ENCODE measurements at regions not wholly inside any gene's neighbourhood (a gene's known extent, or its start where the extent isn't known, plus 50 kb on each side); places are given as distances from the start of the nearest gene placed in this dataset.
A peak's percentile ranks its signal among the peaks of the same experiment; 100 is the strongest.

DNA sequence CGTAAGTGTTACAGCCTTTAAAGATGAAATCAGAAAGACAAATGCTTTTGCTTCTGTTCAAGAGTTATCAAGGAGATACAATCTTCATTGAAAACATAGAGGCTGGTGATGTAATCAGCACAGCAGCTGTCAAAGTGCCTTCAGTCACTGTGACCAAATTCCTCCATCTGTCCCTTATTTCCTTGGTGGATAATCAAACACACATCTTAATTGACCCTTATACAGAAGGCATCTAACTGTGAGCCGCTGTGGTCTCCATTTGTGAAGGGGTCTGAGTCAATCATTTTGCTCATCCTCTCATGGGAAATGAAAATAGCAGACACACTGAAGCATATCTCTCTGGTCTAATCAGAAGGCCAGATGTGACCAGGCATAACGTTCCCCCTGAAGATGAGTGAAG, 130.1 kb upstream of the TLR4 start:
- H3K27ac ChIP-seq (ENCODE audit: low read depth in 2 of 2, low read length in 1 of 2), result no peak overlapping the region; a peak in 1 of 4 replicates
- H3K9me3 ChIP-seq, result no peaks in the 10 kb centered on the region
- no peak overlapping the region for H2AFZ ChIP-seq (ENCODE audit: low read depth)
- H3K27me3 ChIP-seq (ENCODE audit: insufficient read depth), result no peaks in the 10 kb centered on the region
- no peak overlapping the region for H3K4me3 ChIP-seq (ENCODE audit: low read depth in 2 of 2, low read length in 1 of 2)
- peak; percentile 47 for DNase-seq
- H4K20me1 ChIP-seq (ENCODE audit: insufficient read depth), result no peaks in the 10 kb centered on the region
- H3K4me1 ChIP-seq (ENCODE audit: control insufficient read depth in 1 of 2, insufficient read depth in 2 of 2, low read depth in 1 of 2, low read length in 1 of 2), result no peaks in the 10 kb centered on the region; a peak in 1 of 4 replicates
- 8% methylated on average over 3 of the region's 3 CpGs for WGBS (ENCODE audit: low lambda C conversion rate)
- TF ChIP-seq FOXM1 (IDR thresholded peaks at IDR 0.05; ENCODE audit: low read depth) (no peak), RCOR1 (IDR thresholded peaks at IDR 0.05; ENCODE audit: low read length) (peak; percentile 80; the same call in 1 of the 2 replicates), GATA2 (CRISPR knock-in tag; IDR thresholded peaks at IDR 0.05) (peak; percentile 60), EP300 (IDR thresholded peaks at IDR 0.05; ENCODE audit: borderline replicate concordance in 1 of 2, low read depth in 1 of 2, low read length in 1 of 2) (peak in 1 of 2 experiments; percentile 80; a peak in 1 of 4 replicates), CHD2 (IDR thresholded peaks at IDR 0.05; ENCODE audit: low read length, partially characterized antibody) (peak; percentile 20), MXI1 (IDR thresholded peaks at IDR 0.05; ENCODE audit: low read depth, low read length) (peak; percentile 23; the same call in 1 of the 2 replicates)
- TF ChIP-seq, protein P1, sequence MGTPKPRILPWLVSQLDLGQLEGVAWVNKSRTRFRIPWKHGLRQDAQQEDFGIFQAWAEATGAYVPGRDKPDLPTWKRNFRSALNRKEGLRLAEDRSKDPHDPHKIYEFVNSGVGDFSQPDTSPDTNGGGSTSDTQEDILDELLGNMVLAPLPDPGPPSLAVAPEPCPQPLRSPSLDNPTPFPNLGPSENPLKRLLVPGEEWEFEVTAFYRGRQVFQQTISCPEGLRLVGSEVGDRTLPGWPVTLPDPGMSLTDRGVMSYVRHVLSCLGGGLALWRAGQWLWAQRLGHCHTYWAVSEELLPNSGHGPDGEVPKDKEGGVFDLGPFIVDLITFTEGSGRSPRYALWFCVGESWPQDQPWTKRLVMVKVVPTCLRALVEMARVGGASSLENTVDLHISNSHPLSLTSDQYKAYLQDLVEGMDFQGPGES (IDR thresholded peaks at IDR 0.05; ENCODE audit: low read depth, low read length), result no peak
- TF ChIP-seq, protein P2, sequence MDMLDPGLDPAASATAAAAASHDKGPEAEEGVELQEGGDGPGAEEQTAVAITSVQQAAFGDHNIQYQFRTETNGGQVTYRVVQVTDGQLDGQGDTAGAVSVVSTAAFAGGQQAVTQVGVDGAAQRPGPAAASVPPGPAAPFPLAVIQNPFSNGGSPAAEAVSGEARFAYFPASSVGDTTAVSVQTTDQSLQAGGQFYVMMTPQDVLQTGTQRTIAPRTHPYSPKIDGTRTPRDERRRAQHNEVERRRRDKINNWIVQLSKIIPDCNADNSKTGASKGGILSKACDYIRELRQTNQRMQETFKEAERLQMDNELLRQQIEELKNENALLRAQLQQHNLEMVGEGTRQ (IDR thresholded peaks at IDR 0.05; ENCODE audit: borderline replicate concordance, low read depth, low read length), result no peak
- H3K9ac ChIP-seq, result no peak overlapping the region
- H3K4me2 ChIP-seq, result no peak overlapping the region
- no peaks in the 10 kb centered on the region for H3K9me2 ChIP-seq
- ChIA-PET POLR2A (no interaction called here), CTCF (interaction anchor here (1.5 kb wide), 1 partner anchor 87 kb away, joined by 4 read pairs; no protein-coding TSS in a partner anchor)
- H3F3A ChIP-seq (replicated peaks; ENCODE audit: insufficient read depth), result no peaks in the 10 kb centered on the region
- no peaks in the 10 kb centered on the region for H3K36me3 ChIP-seq (replicated peaks in 1 of 2; ENCODE audit: control insufficient read depth in 1 of 2, insufficient read depth in 2 of 2, low read length in 1 of 2)
- no peaks in the 10 kb centered on the region for H3K79me2 ChIP-seq (ENCODE audit: insufficient read depth)

DNA sequence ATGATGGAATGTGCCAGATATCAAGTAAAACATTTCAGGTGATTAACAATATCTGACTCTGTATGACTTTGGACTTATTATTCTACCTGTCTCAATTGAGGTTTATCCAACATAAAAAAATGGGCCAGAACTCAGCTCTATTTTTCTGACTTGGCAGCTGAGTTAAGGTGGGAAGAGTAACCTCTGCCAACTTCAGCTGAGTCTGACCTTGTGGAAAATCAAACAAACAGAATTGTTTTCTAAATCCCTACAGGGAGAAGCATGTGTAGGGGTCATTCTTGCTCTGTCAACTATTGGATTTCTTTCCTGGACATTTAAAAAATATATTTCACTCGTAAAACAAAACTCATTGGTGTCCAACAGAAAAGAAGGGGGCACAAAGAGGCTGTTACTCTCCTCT, 139.4 kb upstream of the TLR4 start:
- no peak for DNase-seq
- Histone ChIP-seq H3K36me3 (replicated peaks in 1 of 2; ENCODE audit: control insufficient read depth in 1 of 2, insufficient read depth in 2 of 2, low read length in 1 of 2) (no peaks in the 10 kb centered on the region), H3K79me2 (ENCODE audit: insufficient read depth) (no peaks in the 10 kb centered on the region), H3K9me3 (no peaks in the 10 kb centered on the region), H3F3A (replicated peaks; ENCODE audit: insufficient read depth) (no peaks in the 10 kb centered on the region), H3K4me2 (no peak overlapping the region), H4K20me1 (ENCODE audit: insufficient read depth) (no peaks in the 10 kb centered on the region), H3K27ac (ENCODE audit: low read depth in 2 of 2, low read length in 1 of 2) (no peak overlapping the region), H3K9me2 (no peaks in the 10 kb centered on the region), H3K27me3 (ENCODE audit: insufficient read depth) (no peaks in the 10 kb centered on the region), H3K4me1 (ENCODE audit: control insufficient read depth in 1 of 2, insufficient read depth in 2 of 2, low read depth in 1 of 2, low read length in 1 of 2) (no peaks in the 10 kb centered on the region; a peak in 1 of 4 replicates), H2AFZ (ENCODE audit: low read depth) (no peak overlapping the region), H3K9ac (no peak overlapping the region), H3K4me3 (ENCODE audit: low read depth in 2 of 2, low read length in 1 of 2) (no peak overlapping the region)
- no peak for TF ChIP-seq YY1 (IDR thresholded peaks at IDR 0.05; ENCODE audit: low read depth)
- no peak for TF ChIP-seq ELF1 (IDR thresholded peaks at IDR 0.05)
- TF ChIP-seq, protein P3, sequence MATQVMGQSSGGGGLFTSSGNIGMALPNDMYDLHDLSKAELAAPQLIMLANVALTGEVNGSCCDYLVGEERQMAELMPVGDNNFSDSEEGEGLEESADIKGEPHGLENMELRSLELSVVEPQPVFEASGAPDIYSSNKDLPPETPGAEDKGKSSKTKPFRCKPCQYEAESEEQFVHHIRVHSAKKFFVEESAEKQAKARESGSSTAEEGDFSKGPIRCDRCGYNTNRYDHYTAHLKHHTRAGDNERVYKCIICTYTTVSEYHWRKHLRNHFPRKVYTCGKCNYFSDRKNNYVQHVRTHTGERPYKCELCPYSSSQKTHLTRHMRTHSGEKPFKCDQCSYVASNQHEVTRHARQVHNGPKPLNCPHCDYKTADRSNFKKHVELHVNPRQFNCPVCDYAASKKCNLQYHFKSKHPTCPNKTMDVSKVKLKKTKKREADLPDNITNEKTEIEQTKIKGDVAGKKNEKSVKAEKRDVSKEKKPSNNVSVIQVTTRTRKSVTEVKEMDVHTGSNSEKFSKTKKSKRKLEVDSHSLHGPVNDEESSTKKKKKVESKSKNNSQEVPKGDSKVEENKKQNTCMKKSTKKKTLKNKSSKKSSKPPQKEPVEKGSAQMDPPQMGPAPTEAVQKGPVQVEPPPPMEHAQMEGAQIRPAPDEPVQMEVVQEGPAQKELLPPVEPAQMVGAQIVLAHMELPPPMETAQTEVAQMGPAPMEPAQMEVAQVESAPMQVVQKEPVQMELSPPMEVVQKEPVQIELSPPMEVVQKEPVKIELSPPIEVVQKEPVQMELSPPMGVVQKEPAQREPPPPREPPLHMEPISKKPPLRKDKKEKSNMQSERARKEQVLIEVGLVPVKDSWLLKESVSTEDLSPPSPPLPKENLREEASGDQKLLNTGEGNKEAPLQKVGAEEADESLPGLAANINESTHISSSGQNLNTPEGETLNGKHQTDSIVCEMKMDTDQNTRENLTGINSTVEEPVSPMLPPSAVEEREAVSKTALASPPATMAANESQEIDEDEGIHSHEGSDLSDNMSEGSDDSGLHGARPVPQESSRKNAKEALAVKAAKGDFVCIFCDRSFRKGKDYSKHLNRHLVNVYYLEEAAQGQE (IDR thresholded peaks at IDR 0.05; ENCODE audit: low read depth, low read length), result no peak
- no peak for TF ChIP-seq RFX5 (IDR thresholded peaks at IDR 0.05; ENCODE audit: low read length)
- no peak for TF ChIP-seq NFIC (IDR thresholded peaks at IDR 0.05; ENCODE audit: borderline replicate concordance)
- TF ChIP-seq, protein P4, sequence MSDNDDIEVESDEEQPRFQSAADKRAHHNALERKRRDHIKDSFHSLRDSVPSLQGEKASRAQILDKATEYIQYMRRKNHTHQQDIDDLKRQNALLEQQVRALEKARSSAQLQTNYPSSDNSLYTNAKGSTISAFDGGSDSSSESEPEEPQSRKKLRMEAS (IDR thresholded peaks at IDR 0.05; ENCODE audit: low read depth), result no peak
- no peak for TF ChIP-seq RCOR1 (IDR thresholded peaks at IDR 0.05; ENCODE audit: low read length)
- no peak for TF ChIP-seq GABPA (IDR thresholded peaks at IDR 0.05; ENCODE audit: low read depth)
- TF ChIP-seq FOSL2 (IDR thresholded peaks at IDR 0.05; ENCODE audit: borderline replicate concordance, low read depth), result no peak
- TF ChIP-seq TEAD4 (IDR thresholded peaks at IDR 0.05; ENCODE audit: borderline replicate concordance, insufficient read depth), result no peak
- WGBS (ENCODE audit: low lambda C conversion rate), result 12% methylated on average over 1 of the region's 1 CpG
- CTCF ChIA-PET, result interaction anchor here (1.1 kb wide), 1 partner anchor 11 kb away, joined by 4 read pairs; no protein-coding TSS in a partner anchor
- POLR2A ChIA-PET, result no interaction called here
